ENCODE measurements at regions not wholly inside any gene's neighbourhood (a gene's known extent, or its start where the extent isn't known, plus 50 kb on each side); places are given as distances from the start of the nearest gene placed in this dataset.

- no peak for TF ChIP-seq EZH2 (IDR thresholded peaks at IDR 0.05; ENCODE audit: borderline replicate concordance, low read depth, low read length, severe bottlenecking)
- TF ChIP-seq CTCF (IDR thresholded peaks at IDR 0.05; ENCODE audit: extremely low read depth in 1 of 2, insufficient read depth in 1 of 2, low read depth in 1 of 2, low read length in 2 of 2), result no peak
- no peak for TF ChIP-seq POLR2AphosphoS5 (IDR thresholded peaks at IDR 0.05; ENCODE audit: insufficient read depth, low read depth, low read length)
- TF ChIP-seq MAX (IDR thresholded peaks at IDR 0.05; ENCODE audit: insufficient read depth, insufficient read length), result no peak
- no peak for TF ChIP-seq POLR2A (IDR thresholded peaks at IDR 0.05; ENCODE audit: low read depth, low read length)
These were observed 65.9 kb downstream of the DLL1 start for GRCh38 chr6:170224694-170225660.
